ENCODE measurements at regions not wholly inside any gene's neighbourhood (a gene's known extent, or its start where the extent isn't known, plus 50 kb on each side); places are given as distances from the start of the nearest gene placed in this dataset.

DNA sequence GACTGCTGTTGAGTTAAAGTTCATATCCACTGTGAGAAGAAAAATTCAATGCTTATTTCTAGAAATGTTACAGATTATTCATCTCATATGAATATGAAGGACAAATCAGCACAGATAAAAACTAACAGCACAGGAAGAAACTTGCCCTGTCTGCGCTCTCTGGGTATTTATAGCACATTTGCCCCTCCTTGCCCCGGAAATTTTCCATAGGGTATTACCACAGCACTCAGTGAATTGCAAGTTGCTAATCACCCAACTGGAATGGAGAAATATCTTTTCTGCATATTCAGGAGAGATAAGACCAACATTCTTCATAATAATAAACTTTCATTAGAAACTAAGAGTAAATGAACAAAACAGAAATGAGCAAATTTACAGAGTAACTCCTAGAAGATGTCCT, 318.0 kb upstream of the KLF12 start:
- DNase-seq: no peak

DNA sequence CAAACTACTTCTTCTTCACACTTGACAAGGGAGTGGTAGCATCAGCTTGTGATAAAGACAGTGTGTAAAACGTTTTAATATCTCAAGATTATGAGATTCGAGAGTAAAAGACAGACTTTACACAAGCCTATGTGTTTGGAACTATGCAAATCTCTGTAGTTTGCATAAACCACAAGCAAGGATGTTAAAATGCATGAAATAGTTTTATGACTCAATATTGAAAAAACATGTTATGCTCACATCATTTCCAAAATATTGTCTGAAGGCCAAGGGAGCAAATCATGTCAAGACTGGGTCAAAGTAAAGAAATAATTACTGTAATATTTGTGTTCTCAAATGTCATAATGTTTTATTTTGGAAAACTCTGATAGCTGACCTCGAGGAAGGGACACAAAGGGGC, 316.8 kb upstream of the KLF12 start:
- DNase-seq: no peak

DNA sequence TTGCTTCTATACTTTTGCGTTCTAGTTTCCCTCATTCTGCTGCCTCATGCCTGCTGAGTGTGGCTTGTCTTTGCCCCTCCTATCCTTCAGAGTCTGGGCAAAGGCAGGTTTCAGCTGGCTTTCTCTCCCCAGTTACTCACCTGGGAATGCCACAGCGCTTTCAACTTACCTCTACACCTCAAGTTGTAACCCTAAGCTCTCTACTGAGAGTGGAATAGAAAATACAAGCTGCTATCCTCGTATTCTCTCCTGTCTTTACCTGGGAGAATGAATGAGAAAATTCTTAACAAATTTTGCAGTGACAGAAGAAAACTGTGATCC, 316.3 kb upstream of the KLF12 start:
- no peak for DNase-seq

DNA sequence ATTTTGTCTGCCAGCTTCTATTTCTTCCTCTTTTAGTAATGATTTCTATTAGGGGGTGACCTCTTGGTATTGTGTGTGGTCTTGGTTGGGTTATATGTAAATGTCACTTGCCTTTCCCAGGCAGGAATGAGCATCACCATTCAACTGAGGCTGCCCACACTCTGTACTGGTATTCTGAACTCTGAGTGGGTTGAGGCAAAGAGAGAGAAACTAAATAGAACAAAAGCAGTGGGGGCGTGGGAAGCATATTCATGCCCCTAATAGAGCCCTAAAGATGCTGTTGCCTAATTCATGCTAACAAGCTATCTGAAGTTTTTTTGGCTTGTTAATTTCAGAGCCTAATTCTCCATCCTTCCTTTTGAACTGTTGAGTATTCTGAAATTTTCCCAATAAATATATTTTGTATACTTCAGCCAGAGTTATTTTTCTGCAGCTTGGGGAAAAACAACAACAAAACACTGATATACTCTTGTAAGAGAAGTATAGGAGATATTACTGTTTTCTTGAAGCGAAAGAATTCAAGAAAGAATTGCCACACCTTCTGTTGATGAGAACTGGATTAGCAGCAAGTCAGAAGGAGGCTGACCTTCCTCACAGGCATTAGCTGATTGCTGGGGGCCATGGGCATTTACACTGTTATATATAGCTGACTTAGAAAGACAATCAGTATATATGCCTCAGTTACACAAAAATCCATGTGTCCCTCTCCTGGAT, 315.8 kb upstream of the KLF12 start:
- DNase-seq: no peak

DNA sequence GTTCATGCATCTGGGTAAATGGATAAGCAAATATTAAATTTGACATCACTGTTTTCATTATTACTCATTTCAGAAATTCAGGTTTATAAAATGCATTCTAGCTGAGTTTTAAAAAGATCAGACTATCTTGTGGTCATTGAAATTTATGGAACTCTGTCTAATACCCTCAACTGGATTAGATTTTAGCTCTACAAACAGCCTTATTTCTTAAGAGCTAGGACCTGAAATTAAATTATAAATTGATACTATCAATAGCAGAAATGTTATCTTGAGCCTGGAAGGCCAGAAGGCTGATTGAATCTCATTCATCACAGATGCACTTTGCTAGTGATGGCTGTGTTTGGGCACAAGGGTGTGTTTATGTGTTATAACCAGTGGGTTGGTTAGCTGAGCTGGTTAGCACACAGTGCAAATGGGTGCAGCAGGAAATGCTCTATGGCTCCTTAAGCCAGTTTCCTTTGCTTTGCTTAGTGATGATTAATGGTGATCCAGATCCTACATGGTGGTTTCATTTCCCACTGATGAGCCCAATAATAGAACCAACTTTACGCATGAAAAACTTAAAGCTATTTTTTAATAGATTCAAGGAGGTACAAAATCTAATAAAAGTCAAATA, 310.8 kb upstream of the KLF12 start:
- DNase-seq: no peak

DNA sequence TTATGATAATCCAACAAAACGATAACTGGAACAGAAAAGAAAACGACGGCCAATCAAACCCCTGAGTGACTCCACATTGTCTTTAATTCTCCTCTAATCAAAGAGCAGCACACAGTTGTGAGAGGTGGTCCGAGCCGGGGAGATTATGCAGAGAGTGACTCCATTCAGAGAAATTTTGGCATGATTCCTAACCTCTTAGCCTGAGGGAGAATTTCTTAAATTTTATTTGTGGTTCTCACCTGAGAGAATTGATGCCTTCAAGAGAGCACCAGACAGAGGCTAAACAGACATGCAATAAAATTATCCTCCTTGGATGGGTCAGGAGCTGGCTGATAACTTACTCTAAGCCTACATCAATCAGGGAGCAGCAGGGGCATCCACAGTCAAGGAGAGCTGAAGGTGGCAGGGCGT, 310.0 kb upstream of the KLF12 start:
- DNase-seq: no peak

DNA sequence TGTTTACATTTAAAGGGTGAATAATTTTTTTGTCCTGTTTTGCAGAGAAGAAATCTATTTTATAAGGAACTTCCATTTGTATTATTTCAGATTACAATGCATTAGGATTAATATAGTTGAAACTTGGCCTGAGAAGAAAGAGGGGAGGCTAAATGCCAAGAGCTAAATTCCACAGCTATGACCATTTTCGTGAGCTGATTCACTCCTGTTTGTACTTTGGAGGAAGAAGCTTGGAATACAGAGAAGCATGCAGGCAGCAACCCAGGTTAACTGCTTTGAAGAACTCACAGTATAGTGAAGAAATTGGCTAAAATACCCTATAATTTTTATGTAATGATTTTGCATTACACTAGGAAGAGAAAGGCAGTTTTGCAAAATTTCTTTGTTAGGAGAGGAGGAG, 309.4 kb upstream of the KLF12 start:
- DNase-seq: no peak

DNA sequence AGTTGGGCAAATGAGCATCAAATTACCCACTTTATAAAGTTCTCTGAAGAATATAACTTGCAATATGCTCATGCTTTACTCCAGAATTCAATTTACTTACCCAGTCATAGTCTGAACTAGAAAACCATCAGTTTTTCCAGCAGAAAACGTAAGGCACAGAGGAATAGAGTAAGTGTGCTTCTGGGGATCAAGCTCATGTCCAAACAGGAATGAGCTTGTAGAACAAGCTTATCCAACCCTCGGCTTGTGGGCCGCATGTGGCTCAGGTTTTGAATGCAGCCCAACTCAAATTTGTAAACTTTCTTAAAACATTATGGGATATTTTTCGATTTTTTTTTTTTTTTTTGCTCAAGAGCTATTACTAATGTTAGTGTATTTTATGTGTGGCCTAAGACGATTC, 308.5 kb upstream of the KLF12 start:
- no peak for DNase-seq

DNA sequence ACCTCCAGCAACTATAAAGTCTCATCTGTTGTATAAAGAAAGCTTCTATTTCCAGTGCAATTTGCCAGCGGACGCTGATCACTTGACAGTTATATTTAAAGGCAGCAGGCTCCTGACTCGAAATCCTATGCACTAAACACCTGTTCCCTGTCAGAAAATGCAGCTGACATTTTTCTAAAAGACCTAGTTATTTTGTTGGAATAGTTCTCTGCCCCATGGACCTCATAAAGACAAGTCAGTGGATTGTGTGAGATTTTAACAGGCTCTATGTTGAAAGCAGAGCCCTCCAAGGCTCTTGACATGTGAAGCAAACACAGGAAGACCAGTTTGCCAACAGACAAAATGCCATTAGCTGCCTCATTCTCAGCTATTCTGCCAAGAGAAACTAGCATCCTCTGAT, 304.7 kb upstream of the KLF12 start:
- no peak for DNase-seq

DNA sequence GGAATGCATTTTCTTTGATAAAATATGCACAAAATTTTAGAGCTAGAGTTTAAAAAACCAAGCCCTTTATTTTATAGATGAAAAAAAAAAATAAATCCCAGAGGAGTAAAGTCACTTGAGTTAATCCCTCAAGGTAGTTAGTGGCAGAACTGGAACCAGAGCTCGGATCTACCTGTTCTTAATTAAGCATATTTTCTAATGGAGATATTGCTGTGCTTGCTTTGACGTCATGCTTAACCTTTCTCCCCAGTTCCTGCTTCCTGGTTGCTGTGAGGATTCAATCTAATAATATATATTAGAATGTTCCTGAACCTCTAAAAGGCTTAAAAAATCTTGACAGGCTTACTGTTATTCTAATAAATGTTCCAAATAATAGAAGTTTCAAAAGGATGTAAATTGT, 300.6 kb upstream of the KLF12 start:
- DNase-seq: no peak

DNA sequence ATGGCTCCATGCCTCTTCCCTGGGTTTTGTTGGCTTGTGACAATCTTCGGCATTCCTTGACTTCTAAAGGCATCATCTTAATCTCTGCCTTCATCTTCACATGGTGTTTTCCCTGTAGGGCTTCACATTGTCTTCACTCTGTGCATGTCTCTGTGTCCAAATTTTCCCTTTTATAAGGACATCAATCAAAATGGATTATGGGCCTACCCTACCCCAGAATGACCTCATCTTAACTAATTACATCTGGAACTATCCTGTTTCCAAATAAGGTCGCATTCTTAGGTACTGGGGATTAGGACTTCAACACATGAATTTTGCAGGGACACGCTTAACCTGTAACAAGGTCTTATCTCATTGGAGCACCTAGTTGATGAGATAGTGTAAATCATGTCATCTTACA, 290.3 kb upstream of the KLF12 start:
- DNase-seq: no peak

DNA sequence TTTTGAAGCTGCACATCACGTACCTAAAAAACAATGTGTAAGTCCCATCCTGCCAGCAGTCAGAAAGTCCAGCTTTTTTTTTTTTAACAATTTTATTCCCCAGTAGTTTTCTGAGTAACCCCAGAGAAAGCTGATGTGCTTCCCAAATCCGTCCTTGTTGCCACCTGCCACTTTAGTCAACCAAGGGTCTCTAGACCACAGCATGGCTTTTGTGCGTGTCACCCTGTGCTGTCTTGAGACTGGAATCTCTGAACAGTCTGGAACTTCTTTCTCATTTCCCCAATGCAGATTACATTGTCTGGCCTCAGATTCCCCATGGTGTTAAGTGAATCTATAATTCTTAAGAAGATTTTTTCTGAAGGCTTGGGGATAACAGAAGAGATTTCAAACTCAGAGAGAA, 289.2 kb upstream of the KLF12 start:
- DNase-seq: no peak

DNA sequence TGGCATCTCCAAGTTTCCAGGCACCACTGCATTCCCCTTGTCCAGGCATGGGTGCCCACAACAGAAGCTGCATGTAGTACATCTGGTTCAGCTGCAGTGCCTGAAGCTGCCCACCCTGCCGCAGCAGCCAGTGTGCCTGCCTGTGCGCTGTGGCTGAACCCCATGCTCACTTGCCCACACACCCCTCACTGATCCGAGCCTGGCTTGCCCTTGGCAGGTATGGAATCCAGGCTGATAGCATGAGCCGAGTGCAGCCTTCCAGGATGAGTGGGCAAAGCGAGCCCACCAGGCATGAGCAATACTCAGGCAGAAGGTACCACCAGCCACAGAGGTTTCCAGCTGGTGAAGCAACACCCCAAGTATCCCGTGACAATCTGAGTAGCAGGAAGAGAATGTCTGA, 280.3 kb upstream of the KLF12 start:
- DNase-seq: no peak

DNA sequence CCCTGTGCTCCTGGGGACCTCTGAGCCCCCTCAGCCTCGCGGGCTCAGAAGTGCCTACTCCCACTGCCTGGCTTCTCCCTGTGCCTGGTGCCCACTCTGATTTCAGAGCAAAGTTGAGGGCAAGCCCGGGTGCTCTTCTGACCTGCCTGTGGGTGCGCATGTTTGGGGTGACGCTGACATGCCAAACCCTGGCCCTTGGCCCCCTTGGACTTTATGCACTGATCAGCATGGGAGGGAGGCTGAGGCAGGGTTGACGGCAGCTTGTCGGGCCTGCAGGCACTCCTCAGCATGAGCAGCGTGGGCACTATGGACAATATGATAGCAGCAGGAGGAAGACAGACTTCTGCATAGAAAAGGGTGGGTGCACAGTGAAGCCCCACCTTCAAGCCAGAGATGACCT, 279.3 kb upstream of the KLF12 start:
- no peak for DNase-seq

DNA sequence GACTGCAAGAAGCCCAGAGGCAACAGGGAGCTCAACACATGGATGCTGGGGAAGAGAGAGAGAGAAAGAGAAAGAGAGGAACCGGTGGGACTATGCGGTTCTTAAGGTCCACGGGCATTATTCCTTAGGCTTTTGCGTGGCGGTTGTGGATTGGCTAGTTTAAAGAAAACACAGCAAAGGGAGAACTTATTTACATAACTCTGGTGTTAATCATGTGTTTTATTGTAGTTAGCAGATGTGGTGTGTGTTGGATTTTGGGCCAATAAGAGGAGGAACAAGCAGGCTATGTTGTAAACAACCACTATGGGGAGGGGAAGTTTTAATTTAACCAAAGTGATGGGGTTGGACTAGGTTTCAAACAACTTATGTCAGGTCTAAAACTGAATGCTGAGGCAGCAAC, 275.3 kb upstream of the KLF12 start:
- no peak for DNase-seq

DNA sequence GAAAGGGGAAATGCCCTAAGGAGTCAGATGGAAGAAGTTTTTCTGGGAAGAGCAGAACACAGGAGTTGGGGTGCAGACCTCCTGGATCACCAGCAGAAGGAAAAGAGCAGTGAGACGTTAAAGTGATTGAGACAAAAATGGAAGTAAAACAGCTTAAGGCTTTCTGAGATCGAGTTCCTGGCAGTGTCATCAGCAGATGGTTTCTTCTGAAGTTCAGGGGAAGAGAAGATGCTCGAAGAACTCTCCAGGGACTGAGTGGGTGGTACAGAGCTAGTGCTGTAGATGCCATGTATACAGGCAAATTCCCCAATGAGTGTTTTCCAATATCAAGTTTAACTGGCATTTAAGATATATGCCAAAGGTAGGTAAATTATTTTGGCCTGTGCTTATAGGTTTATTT, 272.2 kb upstream of the KLF12 start:
- DNase-seq: no peak

DNA sequence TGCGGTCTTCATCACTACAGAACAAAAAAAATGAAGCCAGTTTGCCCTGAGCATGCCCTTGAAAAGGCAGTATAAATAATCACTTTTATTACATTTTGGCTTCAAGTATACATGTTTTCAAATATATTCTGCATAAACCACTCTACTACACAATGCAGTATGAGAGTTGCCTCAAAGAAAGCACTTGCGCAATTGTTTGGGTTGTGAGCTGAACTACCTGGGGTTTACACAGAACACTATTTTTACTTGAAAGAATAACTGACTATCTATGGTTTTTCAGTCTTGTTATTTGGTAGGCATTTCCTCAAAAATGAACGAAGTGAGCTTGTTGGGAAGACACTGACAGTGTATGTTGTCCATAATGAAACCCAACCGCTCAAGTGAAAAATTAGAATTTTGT, 264.4 kb upstream of the KLF12 start:
- DNase-seq: no peak

DNA sequence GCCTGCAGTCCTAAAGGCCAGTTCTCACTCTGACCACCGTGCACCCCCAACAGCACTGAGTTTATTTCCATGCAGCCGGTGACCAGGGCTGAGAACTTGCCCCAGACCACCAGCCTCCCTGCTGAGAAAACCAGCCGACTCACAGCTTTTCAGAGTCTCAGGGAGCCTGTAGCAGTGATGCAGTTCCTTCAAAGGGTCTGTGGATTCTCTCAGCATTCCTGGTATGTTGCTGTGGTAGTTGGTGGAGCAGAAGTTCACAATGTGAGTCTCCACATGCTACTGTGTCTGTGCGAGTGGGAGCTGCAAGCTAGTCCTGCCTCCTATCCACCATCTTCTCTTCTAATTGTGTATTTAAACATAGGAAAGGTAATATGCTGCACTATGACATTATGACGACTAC, 254.9 kb upstream of the KLF12 start:
- no peak for DNase-seq

DNA sequence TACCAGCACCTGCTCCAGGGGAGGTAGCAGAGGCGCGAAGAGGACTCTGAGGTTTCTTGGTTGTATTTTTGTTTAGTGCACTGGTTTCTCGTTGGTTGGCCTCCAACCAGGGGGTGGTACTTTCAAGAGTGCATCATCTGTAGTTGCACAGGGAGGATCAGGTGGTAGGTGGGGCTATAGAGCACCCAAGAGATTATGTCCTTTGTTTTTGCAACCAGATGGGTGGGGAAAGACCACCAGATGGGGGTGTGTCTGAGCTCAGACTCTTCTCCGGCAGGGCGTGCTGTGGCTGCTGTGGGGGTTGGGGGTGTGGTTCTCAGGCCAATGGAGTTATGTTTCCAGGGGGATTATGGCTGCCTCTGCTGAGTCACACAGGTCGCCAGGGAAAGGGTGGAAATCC, 254.4 kb upstream of the KLF12 start:
- DNase-seq: no peak

DNA sequence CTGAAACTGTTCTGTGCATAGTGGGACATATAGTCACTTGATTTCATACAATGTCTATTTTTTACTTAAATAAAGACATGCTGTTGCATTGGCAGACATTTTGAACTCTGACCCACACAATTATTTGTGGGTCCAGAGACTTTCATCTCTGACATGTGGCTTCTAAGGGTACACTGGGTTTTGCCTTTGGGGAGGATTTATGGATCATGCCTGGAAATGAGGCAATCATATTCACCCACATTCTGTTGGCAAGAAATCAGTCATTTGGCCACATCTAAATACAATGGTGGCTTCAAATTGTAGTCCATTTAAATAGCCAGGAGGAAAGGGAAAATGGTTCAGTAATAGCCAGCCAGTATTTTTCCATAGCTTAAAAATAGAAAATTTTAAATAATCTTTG, 238.3 kb upstream of the KLF12 start:
- no peak for DNase-seq

DNA sequence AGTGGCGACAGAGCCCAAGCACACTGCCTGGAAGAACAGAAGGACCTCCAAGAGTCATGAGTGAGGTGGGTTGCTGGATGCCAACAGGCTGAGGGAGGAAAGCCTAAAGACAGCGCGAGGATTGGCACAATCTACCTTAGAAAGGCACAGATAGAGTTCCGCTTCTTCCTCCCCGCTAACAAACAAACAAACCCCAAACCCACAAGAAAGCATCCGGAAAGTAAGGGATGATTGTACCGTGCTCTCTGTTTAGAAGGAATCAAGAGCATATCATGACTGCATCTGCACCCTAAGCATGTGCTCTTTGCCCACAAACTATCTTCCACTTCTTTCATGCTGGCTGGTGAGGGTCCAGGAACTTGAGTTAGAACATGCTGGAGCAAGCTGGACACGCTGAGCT, 233.0 kb upstream of the KLF12 start:
- DNase-seq: no peak

DNA sequence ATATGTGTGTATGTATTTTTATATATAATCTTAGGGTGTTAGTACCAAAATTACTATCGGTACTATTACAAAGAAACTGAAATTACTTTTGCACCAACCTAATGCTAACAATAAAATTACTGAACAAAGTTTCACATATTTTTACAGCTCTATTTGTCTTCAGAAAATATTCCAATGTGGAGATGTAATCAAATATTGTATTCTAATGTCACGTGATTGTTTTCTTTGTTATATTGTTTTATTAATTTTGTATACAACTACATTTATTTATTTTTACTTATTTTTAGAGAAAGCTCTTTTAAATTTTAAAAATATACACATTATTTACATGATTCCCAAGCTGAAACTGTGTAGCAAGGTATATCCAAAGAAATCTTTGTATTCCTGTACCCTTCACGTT, 227.1 kb upstream of the KLF12 start:
- no peak for DNase-seq

DNA sequence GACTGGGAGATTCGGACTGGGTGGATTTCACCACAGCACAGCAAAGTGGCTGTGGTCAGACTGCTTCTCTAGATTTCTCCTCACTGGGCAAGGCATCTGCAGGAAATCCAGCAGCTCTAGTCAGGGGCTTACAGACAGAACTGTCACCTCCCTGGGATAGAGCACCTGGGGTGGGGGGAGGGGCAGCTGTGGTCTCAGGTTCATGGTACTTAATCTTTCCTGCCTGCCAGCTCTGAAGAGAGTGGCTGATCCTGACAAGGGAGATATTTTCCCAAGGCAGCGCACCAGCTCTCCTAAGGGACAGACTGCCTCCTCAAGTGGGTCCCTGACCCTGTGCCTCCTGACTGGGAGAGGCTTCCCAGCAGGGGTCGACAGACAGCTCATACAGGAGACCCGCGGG, 212.8 kb upstream of the KLF12 start:
- no peak for DNase-seq

DNA sequence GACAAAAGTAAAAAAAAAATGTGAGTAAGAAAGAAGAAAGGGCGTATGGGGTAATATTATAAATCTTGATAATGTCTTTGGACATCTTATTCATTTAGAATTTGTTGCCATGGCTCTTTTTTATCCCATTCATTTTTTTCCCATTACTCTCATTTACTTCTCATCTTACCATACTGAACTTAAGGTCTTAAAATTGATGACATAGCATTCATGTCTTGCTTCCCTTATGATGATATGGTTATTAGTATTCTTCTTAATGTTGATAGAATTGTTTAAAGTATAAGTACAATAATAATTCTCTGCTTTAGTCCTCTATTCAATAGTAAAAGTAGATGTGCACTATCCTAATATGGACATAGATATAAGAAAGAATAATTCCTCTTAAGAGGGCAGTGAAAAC, 204.1 kb upstream of the KLF12 start:
- DNase-seq: no peak

DNA sequence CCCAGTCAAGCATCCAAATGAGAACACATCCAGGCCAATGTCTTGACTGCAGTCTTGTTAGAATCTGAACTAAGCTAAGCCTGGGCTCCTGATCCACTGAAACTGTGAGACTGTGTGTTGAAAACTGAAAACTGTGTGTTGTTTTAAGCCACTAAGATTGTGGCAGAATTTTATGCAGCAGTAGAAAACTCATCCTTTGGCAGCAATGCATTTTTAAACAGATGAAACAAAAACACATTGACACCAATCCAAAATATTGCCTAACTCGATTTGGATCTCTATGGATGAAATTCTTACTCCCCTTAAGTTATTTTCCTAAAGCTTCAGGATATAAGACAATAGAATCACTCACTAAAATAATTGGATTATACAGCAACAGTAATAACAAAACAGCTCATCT, 202.3 kb upstream of the KLF12 start:
- DNase-seq: no peak
